ENCODE measurements at regions not wholly inside any gene's neighbourhood (a gene's known extent, or its start where the extent isn't known, plus 50 kb on each side); places are given as distances from the start of the nearest gene placed in this dataset.

GRCh38 chr13:53357582-53357981 is 329.0 kb downstream of the OLFM4 start:
- no peak for TF ChIP-seq POLR2A (IDR thresholded peaks at IDR 0.05)
- no peak for TF ChIP-seq CTCF (IDR thresholded peaks at IDR 0.05)
- no peak for TF ChIP-seq POLR2AphosphoS5 (IDR thresholded peaks at IDR 0.05)
